Fibroblast of the aortic adventitia (primary cell): ENCODE measurements at regions not wholly inside any gene's neighbourhood (a gene's known extent, or its start where the extent isn't known, plus 50 kb on each side); places are given as distances from the start of the nearest gene placed in this dataset.

Source experiments
- DNase-seq: peaks from one replicate; pipeline ENCODE4 v3.0.0-alpha.2; 2010; ENCODE audit warnings: low read depth
- H3K4me3 ChIP-seq: 2 replicates; pipeline ENCODE4 v1.5.1; 2011; ENCODE audit warnings: low read depth, mild to moderate bottlenecking, control low read depth, low read length, moderate library complexity
- TF ChIP-seq, protein P1 (sequence below): IDR thresholded peaks from 2 replicates; pipeline ENCODE4 v1.5.1; 2011; ENCODE audit warnings: mild to moderate bottlenecking, low read length, control low read depth, inconsistent platforms; ENCODE audit not compliant: insufficient read depth

GRCh38 chr5:130693509-130693908 lies 471.5 kb downstream of the HINT1 start:
- DNase-seq = no peak
- TF ChIP-seq, protein P1, sequence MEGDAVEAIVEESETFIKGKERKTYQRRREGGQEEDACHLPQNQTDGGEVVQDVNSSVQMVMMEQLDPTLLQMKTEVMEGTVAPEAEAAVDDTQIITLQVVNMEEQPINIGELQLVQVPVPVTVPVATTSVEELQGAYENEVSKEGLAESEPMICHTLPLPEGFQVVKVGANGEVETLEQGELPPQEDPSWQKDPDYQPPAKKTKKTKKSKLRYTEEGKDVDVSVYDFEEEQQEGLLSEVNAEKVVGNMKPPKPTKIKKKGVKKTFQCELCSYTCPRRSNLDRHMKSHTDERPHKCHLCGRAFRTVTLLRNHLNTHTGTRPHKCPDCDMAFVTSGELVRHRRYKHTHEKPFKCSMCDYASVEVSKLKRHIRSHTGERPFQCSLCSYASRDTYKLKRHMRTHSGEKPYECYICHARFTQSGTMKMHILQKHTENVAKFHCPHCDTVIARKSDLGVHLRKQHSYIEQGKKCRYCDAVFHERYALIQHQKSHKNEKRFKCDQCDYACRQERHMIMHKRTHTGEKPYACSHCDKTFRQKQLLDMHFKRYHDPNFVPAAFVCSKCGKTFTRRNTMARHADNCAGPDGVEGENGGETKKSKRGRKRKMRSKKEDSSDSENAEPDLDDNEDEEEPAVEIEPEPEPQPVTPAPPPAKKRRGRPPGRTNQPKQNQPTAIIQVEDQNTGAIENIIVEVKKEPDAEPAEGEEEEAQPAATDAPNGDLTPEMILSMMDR = no peak
- H3K4me3 ChIP-seq = no peak overlapping the region

- TF ChIP-seq, protein P1 = no peak
- no peak for DNase-seq
- no peak overlapping the region for H3K4me3 ChIP-seq
Observed at GRCh38 chr5:130692770-130693169, 472.3 kb downstream of the HINT1 start.

- no peak for DNase-seq
- no peak overlapping the region for H3K4me3 ChIP-seq
- TF ChIP-seq, protein P1 = no peak
Observed at GRCh38 chr5:130689831-130690230, 475.2 kb downstream of the HINT1 start.

GRCh38 chr5:130687085-130687733 lies 477.8 kb downstream of the HINT1 start:
- H3K4me3 ChIP-seq = no peak overlapping the region
- TF ChIP-seq, protein P1 = no peak
- no peak for DNase-seq

- H3K4me3 ChIP-seq = no peak overlapping the region
- TF ChIP-seq, protein P1 = no peak
- no peak for DNase-seq
Observed at GRCh38 chr5:130678637-130679036, 486.4 kb downstream of the HINT1 start.

GRCh38 chr5:130666462-130666861 lies 498.6 kb downstream of the HINT1 start:
- TF ChIP-seq, protein P1 = no peak
- DNase-seq = no peak
- no peak overlapping the region for H3K4me3 ChIP-seq

DNA sequence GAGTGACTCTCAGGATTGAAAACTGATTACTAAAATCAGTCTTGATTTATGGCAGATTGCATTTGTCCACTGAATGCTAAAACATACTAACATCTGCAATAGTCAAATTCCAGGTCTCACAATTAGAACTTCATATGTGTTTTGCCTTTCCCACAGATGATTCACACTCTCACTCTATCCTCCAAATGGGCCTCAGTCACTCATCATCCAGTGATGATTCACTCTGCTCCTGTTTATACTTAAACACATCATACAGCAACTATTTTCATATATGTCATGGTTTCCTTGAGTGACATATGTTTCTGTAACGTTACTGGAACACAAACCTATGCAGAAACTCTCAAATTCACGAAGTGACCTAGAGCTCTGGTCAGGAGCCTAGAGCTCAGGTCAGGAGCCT lies 512.9 kb downstream of the HINT1 start:
- DNase-seq = no peak
- TF ChIP-seq, protein P1 = no peak
- H3K4me3 ChIP-seq = no peak overlapping the region
